H9 (cell line): ENCODE measurements at regions not wholly inside any gene's neighbourhood (a gene's known extent, or its start where the extent isn't known, plus 50 kb on each side); places are given as distances from the start of the nearest gene placed in this dataset.

Source experiments
- DNase-seq: peaks from one replicate; pipeline ENCODE4 v3.0.0-alpha.2; 2017
- H2AFZ ChIP-seq: one replicate; pipeline ENCODE4 v1.6.1; 2013; ENCODE audit warnings: mild to moderate bottlenecking, low read length, control low read depth, moderate library complexity
- H2AK5ac ChIP-seq: 2 replicates; pipeline ENCODE4 v1.6.1; 2013; ENCODE audit warnings: low read length, control low read depth, mixed read lengths; ENCODE audit not compliant: insufficient read length
- H2BK120ac ChIP-seq: one replicate; pipeline ENCODE4 v1.6.1; 2013; ENCODE audit warnings: low read depth, mild to moderate bottlenecking, low read length, control low read depth, inconsistent platforms; ENCODE audit not compliant: poor library complexity, severe bottlenecking
- H2BK12ac ChIP-seq: 2 replicates; pipeline ENCODE4 v1.6.1; 2013; ENCODE audit warnings: low read length, control low read depth, mixed read lengths, low read depth; ENCODE audit not compliant: insufficient read length
- H2BK15ac ChIP-seq: 2 replicates; pipeline ENCODE4 v1.6.1; 2013; ENCODE audit warnings: low read depth, low read length, control low read depth
- H2BK20ac ChIP-seq: one replicate; pipeline ENCODE4 v1.6.1; 2013; ENCODE audit warnings: low read depth, mild to moderate bottlenecking, low read length, control low read depth, inconsistent platforms; ENCODE audit not compliant: poor library complexity, severe bottlenecking
- H2BK5ac ChIP-seq: 2 replicates; pipeline ENCODE4 v1.6.1; 2013; ENCODE audit warnings: low read length, control low read depth, mixed read lengths; ENCODE audit not compliant: insufficient read length
- H3K14ac ChIP-seq: 2 replicates; pipeline ENCODE4 v1.6.1; 2013; ENCODE audit warnings: low read length, control low read depth; ENCODE audit not compliant: insufficient read depth
- H3K18ac ChIP-seq: 2 replicates; pipeline ENCODE4 v1.6.1; 2013; ENCODE audit warnings: low read depth, mild to moderate bottlenecking, mixed read lengths, low read length, control low read depth; ENCODE audit not compliant: insufficient read length
- H3K23ac ChIP-seq: 2 replicates; pipeline ENCODE4 v1.6.1; 2013; ENCODE audit warnings: low read length, control low read depth, mixed read lengths, low read depth; ENCODE audit not compliant: insufficient read length
- H3K23me2 ChIP-seq: 2 replicates; pipeline ENCODE4 v1.6.1; 2013; ENCODE audit warnings: low read depth, mild to moderate bottlenecking, mixed read lengths, low read length, control low read depth; ENCODE audit not compliant: insufficient read length, poor library complexity, severe bottlenecking
- H3K27ac ChIP-seq: 2 replicates; pipeline ENCODE4 v1.5.1; 2013; ENCODE audit warnings: low read length, control low read depth, mixed read lengths, low read depth; ENCODE audit not compliant: insufficient read length
- H3K27me3 ChIP-seq: 2 replicates; pipeline ENCODE4 v1.6.1; 2013; ENCODE audit warnings: low read length, control low read depth, inconsistent platforms; ENCODE audit not compliant: insufficient read depth
- H3K4ac ChIP-seq: 2 replicates; pipeline ENCODE4 v1.6.1; 2013; ENCODE audit warnings: low read depth, mild to moderate bottlenecking, control low read depth, inconsistent platforms, low read length, moderate library complexity
- H3K4me1 ChIP-seq: 2 replicates; pipeline ENCODE4 v1.6.1; 2013; ENCODE audit warnings: low read length, control low read depth, inconsistent platforms; ENCODE audit not compliant: insufficient read depth
- H3K4me2 ChIP-seq: 2 replicates; pipeline ENCODE4 v1.6.1; 2013; ENCODE audit warnings: low read length, control low read depth, mixed read lengths; ENCODE audit not compliant: insufficient read length, insufficient read depth
- H3K56ac ChIP-seq: 2 replicates; pipeline ENCODE4 v1.6.1; 2013; ENCODE audit warnings: low read depth, mild to moderate bottlenecking, mixed read lengths, low read length, control low read depth; ENCODE audit not compliant: insufficient read length
- H3K79me1 ChIP-seq: 2 replicates; pipeline ENCODE4 v1.6.1; 2013; ENCODE audit warnings: low read depth, mild to moderate bottlenecking, moderate library complexity, low read length, control low read depth, inconsistent platforms; ENCODE audit not compliant: insufficient read depth, poor library complexity, severe bottlenecking
- H3K79me2 ChIP-seq: 2 replicates; pipeline ENCODE4 v1.6.1; 2013; ENCODE audit warnings: low read length, control low read depth, inconsistent platforms; ENCODE audit not compliant: insufficient read depth
- H3K9ac ChIP-seq: 2 replicates; pipeline ENCODE4 v1.6.1; 2013; ENCODE audit warnings: low read length, control low read depth, mixed read lengths; ENCODE audit not compliant: insufficient read length; ENCODE audit errors: extremely low read depth
- H3K9me3 ChIP-seq: one replicate; pipeline ENCODE4 v1.6.1; 2013; ENCODE audit warnings: low read depth, low read length, inconsistent platforms; ENCODE audit not compliant: control insufficient read depth
- H3T11ph ChIP-seq: one replicate; pipeline ENCODE4 v1.6.1; 2013; ENCODE audit warnings: mild to moderate bottlenecking, low read length, control low read depth, inconsistent platforms
- H4K20me1 ChIP-seq: one replicate; pipeline ENCODE4 v1.6.1; 2013; ENCODE audit not compliant: control insufficient read depth, insufficient read length, insufficient read depth
- H4K5ac ChIP-seq: 2 replicates; pipeline ENCODE4 v1.6.1; 2013; ENCODE audit warnings: low read depth, mild to moderate bottlenecking, mixed read lengths, low read length, control low read depth; ENCODE audit not compliant: insufficient read length
- H4K8ac ChIP-seq: replicated peaks from 2 replicates; pipeline ENCODE4 v1.6.1; 2013; ENCODE audit warnings: low read length, control low read depth, mixed read lengths, low read depth; ENCODE audit not compliant: insufficient read length
- H4K91ac ChIP-seq: 2 replicates; pipeline ENCODE4 v1.6.1; 2013; ENCODE audit warnings: low read depth, mild to moderate bottlenecking, moderate library complexity, mixed read lengths, low read length, control low read depth; ENCODE audit not compliant: insufficient read length
- H3K27ac Mint-ChIP-seq, 3 experiments: 2 replicates in 2 of 3; 3 replicates in 1 of 3; pipeline ENCODE4 v1.8.0; 2020 to 2021; ENCODE audit warnings: mixed read lengths in 3 of 3, mild to moderate bottlenecking in 1 of 3, moderate library complexity in 1 of 3
- H3K27me3 Mint-ChIP-seq: 2 replicates; pipeline ENCODE4 v1.8.0; 2021; ENCODE audit warnings: low read depth, mild to moderate bottlenecking, moderate library complexity, mixed read lengths
- H3K36me3 Mint-ChIP-seq, 3 experiments: 2 replicates in 2 of 3; 3 replicates in 1 of 3; pipeline ENCODE4 v1.8.0; 2020 to 2021; ENCODE audit warnings: low read depth in 3 of 3, mixed read lengths in 3 of 3; ENCODE audit not compliant: insufficient read depth in 1 of 3
- H3K4me1 Mint-ChIP-seq, 2 experiments: 2 replicates each; pipeline ENCODE4 v1.8.0; 2020; ENCODE audit warnings: mixed read lengths in 2 of 2
- H3K4me3 Mint-ChIP-seq, 2 experiments: 2 replicates in 1 of 2; 3 replicates in 1 of 2; pipeline ENCODE4 v1.8.0; 2020 to 2021; ENCODE audit warnings: mild to moderate bottlenecking in 2 of 2, mixed read lengths in 2 of 2, moderate library complexity in 1 of 2
- H3K9me3 Mint-ChIP-seq, 2 experiments: 2 replicates in 1 of 2; 3 replicates in 1 of 2; pipeline ENCODE4 v1.8.0; 2020; ENCODE audit warnings: mild to moderate bottlenecking in 2 of 2, mixed read lengths in 2 of 2, moderate library complexity in 1 of 2
- CTCF ChIP-seq: fragments of 200-600 bp; sonication (generic); conservative IDR thresholded peaks from 3 replicates; pipeline ENCODE4 v1.8.0; 2021; ENCODE audit warnings: antibody characterized with exemption, mild to moderate bottlenecking

- H3K9ac ChIP-seq = no peak overlapping the region
- no peak overlapping the region for H2BK5ac ChIP-seq
- H3K79me1 ChIP-seq = no peaks in the 10 kb centered on the region
- Mint-ChIP-seq H3K9me3 (peaks cover 20 to 27% of the 10 kb centered on the region in 2 experiments), H3K4me1 (no peaks in the 10 kb centered on the region), H3K27me3 (peaks cover 1% of the 10 kb centered on the region; the same call in 1 of the 2 replicates), H3K27ac (no peak overlapping the region), H3K36me3 (peaks cover 19 to 27% (median 22%) of the 10 kb centered on the region in 3 experiments), H3K4me3 (no peak overlapping the region)
- no peak for DNase-seq
- H3K4me1 ChIP-seq = no peaks in the 10 kb centered on the region
- no peak overlapping the region for H4K5ac ChIP-seq
- no peak overlapping the region for H2AK5ac ChIP-seq
- H2BK15ac ChIP-seq = no peak overlapping the region
- no peaks in the 10 kb centered on the region for H3K23me2 ChIP-seq
- H3K56ac ChIP-seq = no peak overlapping the region
- no peak overlapping the region for H2BK20ac ChIP-seq
- no peak overlapping the region for H3K23ac ChIP-seq
- TF ChIP-seq CTCF = no peak
- H2AFZ ChIP-seq = no peak overlapping the region
- H3T11ph ChIP-seq = no peak overlapping the region
- no peaks in the 10 kb centered on the region for H3K27me3 ChIP-seq
- no peak overlapping the region for H3K4me2 ChIP-seq
- H2BK12ac ChIP-seq = no peak overlapping the region
- no peak overlapping the region for H3K18ac ChIP-seq
- no peaks in the 10 kb centered on the region for H3K79me2 ChIP-seq
- H4K8ac ChIP-seq = no peak overlapping the region
- no peak overlapping the region for H2BK120ac ChIP-seq
- H3K14ac ChIP-seq = no peak overlapping the region
- no peak overlapping the region for H4K91ac ChIP-seq
- H3K4ac ChIP-seq = no peak overlapping the region
- no peaks in the 10 kb centered on the region for H4K20me1 ChIP-seq
- H3K27ac ChIP-seq = no peak overlapping the region
- H3K9me3 ChIP-seq = no peaks in the 10 kb centered on the region
Measured at GRCh38 chr14:55867311-55867710, 250.9 kb upstream of the PELI2 start.
